ENCODE measurements at regions not wholly inside any gene's neighbourhood (a gene's known extent, or its start where the extent isn't known, plus 50 kb on each side); places are given as distances from the start of the nearest gene placed in this dataset.

- H3K4me3 ChIP-seq (ENCODE audit: low read depth, low read length): no peak overlapping the region
- no peak for TF ChIP-seq CTCF (IDR thresholded peaks at IDR 0.05; ENCODE audit: low read depth, low read length)
- no peak for DNase-seq (ENCODE audit: low read depth, low spot score)
- in situ Hi-C loops (cut with HindIII; ENCODE audit: low sequenced_read_pairs): no loop called here
Observed at GRCh38 chr18:77701977-77702376, 452.3 kb downstream of the GALR1 start.

GRCh38 chr18:77702686-77703085 is 453.0 kb downstream of the GALR1 start:
- peak; percentile 9 for TF ChIP-seq CTCF (IDR thresholded peaks at IDR 0.05; ENCODE audit: low read depth, low read length)
- in situ Hi-C loops (cut with HindIII; ENCODE audit: low sequenced_read_pairs): no loop called here
- peak; percentile 16 for DNase-seq (ENCODE audit: low read depth, low spot score)
- no peak overlapping the region for H3K4me3 ChIP-seq (ENCODE audit: low read depth, low read length)

- no peak overlapping the region for H3K4me3 ChIP-seq (ENCODE audit: low read depth, low read length)
- DNase-seq (ENCODE audit: low read depth, low spot score): no peak
- in situ Hi-C loops (cut with HindIII; ENCODE audit: low sequenced_read_pairs): no loop called here
- TF ChIP-seq CTCF (IDR thresholded peaks at IDR 0.05; ENCODE audit: low read depth, low read length): no peak
Observed at GRCh38 chr18:77705301-77705700, 455.7 kb downstream of the GALR1 start.

GRCh38 chr18:77708826-77709506 is 459.3 kb downstream of the GALR1 start:
- in situ Hi-C loops (cut with HindIII; ENCODE audit: low sequenced_read_pairs): no loop called here
- DNase-seq (ENCODE audit: low read depth, low spot score): no peak
- no peak overlapping the region for H3K4me3 ChIP-seq (ENCODE audit: low read depth, low read length)
- TF ChIP-seq CTCF (IDR thresholded peaks at IDR 0.05; ENCODE audit: low read depth, low read length): no peak

GRCh38 chr18:77711096-77711495 is 461.4 kb downstream of the GALR1 start:
- TF ChIP-seq CTCF (IDR thresholded peaks at IDR 0.05; ENCODE audit: low read depth, low read length): peak; percentile 12
- no peak overlapping the region for H3K4me3 ChIP-seq (ENCODE audit: low read depth, low read length)
- in situ Hi-C loops (cut with HindIII; ENCODE audit: low sequenced_read_pairs): no loop called here
- DNase-seq (ENCODE audit: low read depth, low spot score): no peak

GRCh38 chr18:77714716-77715115 is 465.1 kb downstream of the GALR1 start:
- TF ChIP-seq CTCF (IDR thresholded peaks at IDR 0.05; ENCODE audit: low read depth, low read length): no peak
- DNase-seq (ENCODE audit: low read depth, low spot score): no peak
- no peak overlapping the region for H3K4me3 ChIP-seq (ENCODE audit: low read depth, low read length)
- in situ Hi-C loops (cut with HindIII; ENCODE audit: low sequenced_read_pairs): no loop called here

All from astrocyte of the spinal cord (primary cell).